ENCODE measurements at regions not wholly inside any gene's neighbourhood (a gene's known extent, or its start where the extent isn't known, plus 50 kb on each side); places are given as distances from the start of the nearest gene placed in this dataset.

GRCh38 chr2:52070665-52071064 lies 1038.7 kb upstream of the NRXN1 start:
- no peak for TF ChIP-seq SRF (IDR thresholded peaks at IDR 0.05; ENCODE audit: low read depth in 2 of 2, low read length in 2 of 2)
- no peak for TF ChIP-seq PBX3 (IDR thresholded peaks at IDR 0.05; ENCODE audit: insufficient replicate concordance, low read depth, low read length)
- TF ChIP-seq SMARCA5 (IDR thresholded peaks at IDR 0.05), result no peak
- no peak for TF ChIP-seq ASH2L (IDR thresholded peaks at IDR 0.05; ENCODE audit: borderline replicate concordance, low read depth)
- no peak for TF ChIP-seq IRF3 (IDR thresholded peaks at IDR 0.05)
- TF ChIP-seq GATAD2B (conservative IDR thresholded peaks at IDR 0.05; ENCODE audit: low read depth), result no peak
- H3K9ac ChIP-seq (ENCODE audit: control insufficient read depth, insufficient read depth, low read length), result no peak overlapping the region
- no peaks in the 10 kb centered on the region for H3K36me3 ChIP-seq (ENCODE audit: control insufficient read depth in 2 of 2, insufficient read depth in 2 of 2, low read length in 1 of 2)
- H3K9me3 ChIP-seq (replicated peaks; ENCODE audit: control insufficient read depth, insufficient read depth, low read length), result no peaks in the 10 kb centered on the region
- RAD21 ChIA-PET (ENCODE audit: unreplicated experiment), result no interaction called here
- no peak overlapping the region for H3K4me3 ChIP-seq
- H2AFZ ChIP-seq (ENCODE audit: control insufficient read depth, low read depth, low read length), result no peak overlapping the region
- no peaks in the 10 kb centered on the region for H3K79me2 ChIP-seq (ENCODE audit: control insufficient read depth, insufficient read depth, low read length)
- POLR2A ChIA-PET, result no interaction called here
- H3K27me3 ChIP-seq (replicated peaks in 1 of 2; ENCODE audit: control insufficient read depth in 2 of 2, insufficient read depth in 2 of 2, low read length in 1 of 2), result no peaks in the 10 kb centered on the region
- BruUV-seq (replicated peaks), result no TSS peak
- SMC1A ChIA-PET (ENCODE audit: uncharacterized antibody, unreplicated experiment), result interaction anchor here (0.6 kb wide), 1 partner anchor 11 kb away, joined by 3 read pairs; no protein-coding TSS in a partner anchor
- no peak overlapping the region for H3K27ac ChIP-seq (ENCODE audit: control insufficient read depth, insufficient read depth)
- no peaks in the 10 kb centered on the region for H4K20me1 ChIP-seq (ENCODE audit: control insufficient read depth, insufficient read depth)
- CTCF ChIA-PET, result no interaction called here
- ATAC-seq, result no peak
- no peak for FAIRE-seq
- H3K4me1 ChIP-seq (ENCODE audit: control insufficient read depth, insufficient read depth, low read length), result no peaks in the 10 kb centered on the region
- WGBS (ENCODE audit: insufficient coverage, insufficient replicate concordance, low lambda C conversion rate, missing lambda C conversion rate), result 44% methylated on average over 1 of the region's 1 CpG
- H3K4me2 ChIP-seq (ENCODE audit: control insufficient read depth, insufficient read depth), result no peak overlapping the region
- in situ Hi-C loops (cut with MboI) (no loop called here), intact Hi-C loops (cut with micrococcal nuclease; ENCODE audit: unreplicated experiment) (no loop called here)
- no peak for DNase-seq (ENCODE audit: low read depth, low spot score)

- no peak overlapping the region for H2AFZ ChIP-seq (ENCODE audit: control insufficient read depth, low read depth, low read length)
- no peaks in the 10 kb centered on the region for H3K27me3 ChIP-seq (replicated peaks in 1 of 2; ENCODE audit: control insufficient read depth in 2 of 2, insufficient read depth in 2 of 2, low read length in 1 of 2)
- no peaks in the 10 kb centered on the region for H4K20me1 ChIP-seq (ENCODE audit: control insufficient read depth, insufficient read depth)
- DNase-seq (ENCODE audit: low read depth, low spot score) (no peak), ATAC-seq (no peak), FAIRE-seq (no peak)
- no peaks in the 10 kb centered on the region for H3K9me3 ChIP-seq (replicated peaks; ENCODE audit: control insufficient read depth, insufficient read depth, low read length)
- in situ Hi-C loops (cut with MboI) (no loop called here), intact Hi-C loops (cut with micrococcal nuclease; ENCODE audit: unreplicated experiment) (no loop called here)
- SMC1A ChIA-PET (ENCODE audit: uncharacterized antibody, unreplicated experiment), result no interaction called here
- H3K4me2 ChIP-seq (ENCODE audit: control insufficient read depth, insufficient read depth), result no peak overlapping the region
- BruUV-seq (replicated peaks), result no TSS peak
- no peaks in the 10 kb centered on the region for H3K4me1 ChIP-seq (ENCODE audit: control insufficient read depth, insufficient read depth, low read length)
- no peak overlapping the region for H3K27ac ChIP-seq (ENCODE audit: control insufficient read depth, insufficient read depth)
- TF ChIP-seq ZBTB33 (IDR thresholded peaks at IDR 0.05), result no peak
- RAD21 ChIA-PET (ENCODE audit: unreplicated experiment), result no interaction called here
- CTCF ChIA-PET, result interaction anchor here (1.2 kb wide), 1 partner anchor 93 kb away, joined by 4 read pairs; no protein-coding TSS in a partner anchor
- no peak overlapping the region for H3K4me3 ChIP-seq
- H3K9ac ChIP-seq (ENCODE audit: control insufficient read depth, insufficient read depth, low read length), result no peak overlapping the region
- no peaks in the 10 kb centered on the region for H3K79me2 ChIP-seq (ENCODE audit: control insufficient read depth, insufficient read depth, low read length)
- no peaks in the 10 kb centered on the region for H3K36me3 ChIP-seq (ENCODE audit: control insufficient read depth in 2 of 2, insufficient read depth in 2 of 2, low read length in 1 of 2)
- POLR2A ChIA-PET, result no interaction called here
- WGBS (ENCODE audit: insufficient coverage, insufficient replicate concordance, low lambda C conversion rate, missing lambda C conversion rate), result 54% methylated on average over 4 of the region's 4 CpGs
These were observed 1032.3 kb upstream of the NRXN1 start for GRCh38 chr2:52064234-52064633.
